Breast epithelium (tissue), 4 donors: ENCODE measurements at regions not wholly inside any gene's neighbourhood (a gene's known extent, or its start where the extent isn't known, plus 50 kb on each side); places are given as distances from the start of the nearest gene placed in this dataset.
A peak's percentile ranks its signal among the peaks of the same experiment; 100 is the strongest.

ENCODE experiments used
- DNase-seq, 2 donors: peaks; one replicate each; pipeline ENCODE4 v3.0.0-alpha.2; 2019; ENCODE audit warnings: low spot score in 2 of 2
- H3K27ac ChIP-seq, 2 donors: fragments of 200-600 bp; sonication (generic) in 1 of 2; one replicate each; pipeline ENCODE4 v1.5.1; 2016 to 2019; ENCODE audit warnings: mild to moderate bottlenecking in 1 of 2
- H3K27me3 ChIP-seq, 2 donors: fragments of 200-600 bp; sonication (generic) in 1 of 2; one replicate each; pipeline versions ENCODE4 v1.5.1 to v1.6.0; 2017 to 2019; ENCODE audit warnings: control low read depth in 1 of 2, mild to moderate bottlenecking in 1 of 2
- H3K36me3 ChIP-seq: fragments of 200-600 bp; one replicate; pipeline ENCODE4 v1.5.1; 2019
- H3K4me1 ChIP-seq, 2 donors: fragments of 200-600 bp; sonication (generic); one replicate each; pipeline ENCODE4 v1.5.1; 2016 to 2019; ENCODE audit warnings: control low read depth in 1 of 2
- H3K4me3 ChIP-seq, 3 donors: fragments of 200-600 bp; sonication (generic); 1 replicate in 2 of 3; 2 replicates in 1 of 3; pipeline ENCODE4 v1.5.1; 2016 to 2019; ENCODE audit warnings: mild to moderate bottlenecking in 3 of 3, moderate library complexity in 2 of 3
- H3K9me3 ChIP-seq, 2 donors: fragments of 200-600 bp; sonication (generic) in 1 of 2; one replicate each; pipeline ENCODE4 v1.5.1; 2016 to 2019; ENCODE audit warnings: control low read depth in 1 of 2
- CTCF ChIP-seq, 3 donors: fragments of 450-650 bp; IDR thresholded peaks; one replicate each; pipeline ENCODE4 v1.5.1; 2016 to 2017; ENCODE audit warnings: antibody characterized with exemption in 3 of 3, mild to moderate bottlenecking in 3 of 3, moderate library complexity in 3 of 3
- POLR2A ChIP-seq: fragments of 450-650 bp; IDR thresholded peaks from one replicate; pipeline ENCODE4 v1.6.1; 2016; ENCODE audit warnings: antibody characterized with exemption, mild to moderate bottlenecking, moderate library complexity
- POLR2AphosphoS5 ChIP-seq, 3 donors: sonication (generic); formaldehyde crosslinking; IDR thresholded peaks; one replicate each; pipeline ENCODE4 v1.6.1; 2017; ENCODE audit warnings: antibody characterized with exemption in 3 of 3
- intact Hi-C: fragments of 100-400 bp; cut with DNase I; formaldehyde crosslinking; loops from one replicate; pipeline ENCODE4 v1.15.1; 2023; ENCODE audit warnings: low total_unique reads

- no peak for TF ChIP-seq POLR2AphosphoS5 (IDR thresholded peaks at IDR 0.05)
- TF ChIP-seq POLR2A, result no peak
- no peak for TF ChIP-seq CTCF (IDR thresholded peaks at IDR 0.05)
- H3K27ac ChIP-seq, result no peak overlapping the region
- H3K27me3 ChIP-seq, result no peaks in the 10 kb centered on the region
- intact Hi-C loops, result no loop called here
- no peak for DNase-seq
- H3K36me3 ChIP-seq, result no peaks in the 10 kb centered on the region
- H3K9me3 ChIP-seq, result peaks cover 0 to 7% of the 10 kb centered on the region in 2 donors
- H3K4me3 ChIP-seq, result no peak overlapping the region
- no peaks in the 10 kb centered on the region for H3K4me1 ChIP-seq
Observed at GRCh38 chr14:36394593-36394992, 74.2 kb upstream of the MBIP start.

- H3K27me3 ChIP-seq, result no peaks in the 10 kb centered on the region
- no peak overlapping the region for H3K4me3 ChIP-seq
- no peaks in the 10 kb centered on the region for H3K9me3 ChIP-seq
- intact Hi-C loops, result no loop called here
- no peak for TF ChIP-seq CTCF (IDR thresholded peaks at IDR 0.05)
- TF ChIP-seq POLR2AphosphoS5 (IDR thresholded peaks at IDR 0.05), result no peak
- TF ChIP-seq POLR2A, result no peak
- DNase-seq, result no peak
- H3K4me1 ChIP-seq, result no peaks in the 10 kb centered on the region
- no peak overlapping the region for H3K27ac ChIP-seq
- H3K36me3 ChIP-seq, result no peaks in the 10 kb centered on the region
Observed at GRCh38 chr14:36390718-36391117, 70.3 kb upstream of the MBIP start.

- peak overlapping the region; percentile 15 to 52 for H3K27ac ChIP-seq
- peak in 1 of 2 donors; percentile 50 for DNase-seq
- no peak for TF ChIP-seq POLR2A
Observed at GRCh38 chr14:36383767-36384431, 63.5 kb upstream of the MBIP start.

GRCh38 chr14:36373982-36374673 is 53.7 kb upstream of the MBIP start:
- H3K27me3 ChIP-seq, result no peaks in the 10 kb centered on the region
- H3K27ac ChIP-seq, result no peak overlapping the region
- no peaks in the 10 kb centered on the region for H3K4me1 ChIP-seq
- TF ChIP-seq CTCF (IDR thresholded peaks at IDR 0.05) (peak; percentile 48 to 57 (median 57)), POLR2A (no peak)
- H3K4me3 ChIP-seq, result no peak overlapping the region
- H3K9me3 ChIP-seq, result no peaks in the 10 kb centered on the region
- DNase-seq, result peak; percentile 45 to 72
- intact Hi-C loops, result loop anchor here (5.0 kb wide), 1 partner anchor 502 kb away; no protein-coding TSS in a partner anchor
- no peaks in the 10 kb centered on the region for H3K36me3 ChIP-seq

More at GRCh38 chr14:36383767-36384431, 63.5 kb upstream of the MBIP start:
- Histone ChIP-seq H3K4me3 (no peak overlapping the region), H3K9me3 (no peaks in the 10 kb centered on the region), H3K36me3 (no peaks in the 10 kb centered on the region), H3K27me3 (no peaks in the 10 kb centered on the region), H3K4me1 (no peaks in the 10 kb centered on the region)
- intact Hi-C loops, result no loop called here
